ENCODE measurements at regions not wholly inside any gene's neighbourhood (a gene's known extent, or its start where the extent isn't known, plus 50 kb on each side); places are given as distances from the start of the nearest gene placed in this dataset.

GRCh38 chr2:126970583-126970982 lies 71.9 kb downstream of the TEX51 start:
- no peak for DNase-seq (ENCODE audit: extremely low read depth, insufficient read length)
- TF ChIP-seq CTCF (IDR thresholded peaks at IDR 0.05; ENCODE audit: insufficient read depth, low read length, poor library complexity, severe bottlenecking): no peak
- H3K36me3 ChIP-seq (ENCODE audit: control insufficient read depth, insufficient read depth, low read length): no peaks in the 10 kb centered on the region
- H3K27me3 ChIP-seq (replicated peaks; ENCODE audit: control insufficient read depth, insufficient read depth, low read length): no peaks in the 10 kb centered on the region; the same call in 1 of the 2 replicates
- H3K4me3 ChIP-seq (replicated peaks; ENCODE audit: low read depth, low read length): no peak overlapping the region

- no peak for DNase-seq (ENCODE audit: extremely low read depth, insufficient read length)
- TF ChIP-seq CTCF (IDR thresholded peaks at IDR 0.05; ENCODE audit: insufficient read depth, low read length, poor library complexity, severe bottlenecking): no peak
- Histone ChIP-seq H3K27me3 (replicated peaks; ENCODE audit: control insufficient read depth, insufficient read depth, low read length) (no peaks in the 10 kb centered on the region; the same call in 1 of the 2 replicates), H3K36me3 (ENCODE audit: control insufficient read depth, insufficient read depth, low read length) (no peaks in the 10 kb centered on the region), H3K4me3 (replicated peaks; ENCODE audit: low read depth, low read length) (no peak overlapping the region)
Measured at GRCh38 chr2:126971162-126971480, 72.4 kb downstream of the TEX51 start.

GRCh38 chr2:126971481-126972278 lies 73.0 kb downstream of the TEX51 start:
- Histone ChIP-seq H3K4me3 (replicated peaks; ENCODE audit: low read depth, low read length) (peak overlapping the region; percentile 1), H3K27me3 (replicated peaks; ENCODE audit: control insufficient read depth, insufficient read depth, low read length) (no peaks in the 10 kb centered on the region; the same call in 1 of the 2 replicates), H3K36me3 (ENCODE audit: control insufficient read depth, insufficient read depth, low read length) (no peaks in the 10 kb centered on the region)
- peak; percentile 96 for TF ChIP-seq CTCF (IDR thresholded peaks at IDR 0.05; ENCODE audit: insufficient read depth, low read length, poor library complexity, severe bottlenecking)
- DNase-seq (ENCODE audit: extremely low read depth, insufficient read length): peak; percentile 59

GRCh38 chr2:126972279-126972626 lies 73.6 kb downstream of the TEX51 start:
- TF ChIP-seq CTCF (IDR thresholded peaks at IDR 0.05; ENCODE audit: insufficient read depth, low read length, poor library complexity, severe bottlenecking): no peak
- Histone ChIP-seq H3K4me3 (replicated peaks; ENCODE audit: low read depth, low read length) (no peak overlapping the region), H3K36me3 (ENCODE audit: control insufficient read depth, insufficient read depth, low read length) (no peaks in the 10 kb centered on the region), H3K27me3 (replicated peaks; ENCODE audit: control insufficient read depth, insufficient read depth, low read length) (no peaks in the 10 kb centered on the region; the same call in 1 of the 2 replicates)
- no peak for DNase-seq (ENCODE audit: extremely low read depth, insufficient read length)

GRCh38 chr2:126973745-126974144 lies 75.1 kb downstream of the TEX51 start:
- DNase-seq (ENCODE audit: extremely low read depth, insufficient read length): no peak
- no peaks in the 10 kb centered on the region for H3K27me3 ChIP-seq (replicated peaks; ENCODE audit: control insufficient read depth, insufficient read depth, low read length)
- no peak overlapping the region for H3K4me3 ChIP-seq (replicated peaks; ENCODE audit: low read depth, low read length)
- TF ChIP-seq CTCF (IDR thresholded peaks at IDR 0.05; ENCODE audit: insufficient read depth, low read length, poor library complexity, severe bottlenecking): no peak
- H3K36me3 ChIP-seq (ENCODE audit: control insufficient read depth, insufficient read depth, low read length): no peaks in the 10 kb centered on the region

Data from GM06990 (cell line).